NCI-H1105 (cell line): ENCODE measurements at regions not wholly inside any gene's neighbourhood (a gene's known extent, or its start where the extent isn't known, plus 50 kb on each side); places are given as distances from the start of the nearest gene placed in this dataset.

Experiments used
- DNase-seq: peaks from one replicate; lab custom pipeline; 2025; lab: John Stamatoyannopoulos, UW

DNA sequence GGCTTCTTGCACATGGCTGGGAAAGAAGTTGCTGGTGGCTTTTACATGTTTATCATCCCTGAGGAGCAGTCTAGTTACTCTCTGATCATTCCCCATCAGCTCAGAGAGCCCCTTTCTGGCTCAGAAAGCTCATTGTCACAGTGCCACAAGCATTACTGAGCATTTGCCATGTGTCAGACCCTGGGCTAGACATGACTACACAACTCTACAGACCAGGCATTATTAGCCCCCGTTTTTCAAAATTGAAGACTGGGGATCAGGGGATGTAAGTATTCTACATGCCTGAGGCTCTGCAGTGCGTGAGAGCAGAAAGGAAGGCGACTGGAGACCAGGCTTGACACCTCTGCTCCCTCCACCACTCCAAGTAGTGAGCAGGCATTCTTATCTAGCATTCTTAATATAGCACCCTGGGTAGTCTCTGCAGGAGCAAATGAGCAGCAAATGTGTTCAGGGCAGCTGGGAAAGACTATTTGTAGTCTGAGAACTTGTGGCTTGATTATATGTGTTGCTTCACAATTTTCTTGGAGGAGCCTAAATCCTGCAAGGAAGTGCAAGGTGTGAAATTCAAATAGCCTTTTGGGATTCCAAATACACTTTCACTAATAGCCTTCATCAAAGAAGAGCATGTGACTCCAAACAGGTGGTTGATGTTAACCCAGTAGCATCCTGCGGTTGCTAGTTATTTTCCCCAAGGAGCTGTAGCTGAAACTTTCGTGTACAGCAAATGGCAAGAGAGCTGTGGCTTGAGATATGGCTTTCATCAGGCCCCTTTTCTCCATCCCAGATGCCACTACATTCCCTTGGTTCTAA lies 143.2 kb downstream of the DDX1 start:
- DNase-seq, result no peak

DNA sequence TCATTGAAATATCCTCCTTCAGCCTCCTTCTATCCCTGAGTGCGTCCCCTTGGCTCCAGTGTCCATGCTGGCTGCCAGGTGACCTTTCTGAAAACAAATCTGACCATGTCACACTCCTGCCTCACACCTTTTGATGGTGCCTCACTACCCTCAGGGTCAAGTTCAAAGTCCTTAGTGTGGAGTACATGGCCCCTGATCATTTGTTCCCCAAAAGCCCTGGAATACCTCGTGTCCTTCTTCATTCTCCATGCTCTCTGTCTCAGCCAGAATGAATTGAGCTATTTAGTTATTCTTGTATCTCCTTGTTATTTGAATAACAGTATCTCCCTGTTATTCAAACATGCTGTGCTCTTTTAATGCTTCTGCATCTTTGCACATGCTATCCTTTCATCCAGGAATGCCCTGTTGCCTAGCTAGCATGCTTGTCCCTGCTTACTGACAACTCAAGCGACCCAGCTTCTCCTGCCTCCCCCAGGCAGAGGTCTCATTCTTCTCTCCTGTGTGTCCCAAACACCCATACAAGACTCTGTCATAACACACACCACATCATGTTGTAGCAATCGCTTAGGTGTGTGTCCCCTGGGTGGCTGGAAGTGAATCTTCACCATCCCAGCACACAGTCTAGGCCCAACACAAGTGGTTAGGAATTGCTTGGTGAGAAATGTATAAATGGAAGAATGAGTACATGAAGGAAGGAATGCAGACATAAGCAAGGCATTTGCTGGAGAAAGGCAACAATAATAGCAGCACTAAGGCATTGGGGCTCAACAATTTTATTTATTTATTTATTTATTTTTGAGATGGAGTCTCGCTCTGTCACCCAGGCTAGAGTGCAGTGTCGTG lies 144.0 kb downstream of the DDX1 start:
- no peak for DNase-seq

DNA sequence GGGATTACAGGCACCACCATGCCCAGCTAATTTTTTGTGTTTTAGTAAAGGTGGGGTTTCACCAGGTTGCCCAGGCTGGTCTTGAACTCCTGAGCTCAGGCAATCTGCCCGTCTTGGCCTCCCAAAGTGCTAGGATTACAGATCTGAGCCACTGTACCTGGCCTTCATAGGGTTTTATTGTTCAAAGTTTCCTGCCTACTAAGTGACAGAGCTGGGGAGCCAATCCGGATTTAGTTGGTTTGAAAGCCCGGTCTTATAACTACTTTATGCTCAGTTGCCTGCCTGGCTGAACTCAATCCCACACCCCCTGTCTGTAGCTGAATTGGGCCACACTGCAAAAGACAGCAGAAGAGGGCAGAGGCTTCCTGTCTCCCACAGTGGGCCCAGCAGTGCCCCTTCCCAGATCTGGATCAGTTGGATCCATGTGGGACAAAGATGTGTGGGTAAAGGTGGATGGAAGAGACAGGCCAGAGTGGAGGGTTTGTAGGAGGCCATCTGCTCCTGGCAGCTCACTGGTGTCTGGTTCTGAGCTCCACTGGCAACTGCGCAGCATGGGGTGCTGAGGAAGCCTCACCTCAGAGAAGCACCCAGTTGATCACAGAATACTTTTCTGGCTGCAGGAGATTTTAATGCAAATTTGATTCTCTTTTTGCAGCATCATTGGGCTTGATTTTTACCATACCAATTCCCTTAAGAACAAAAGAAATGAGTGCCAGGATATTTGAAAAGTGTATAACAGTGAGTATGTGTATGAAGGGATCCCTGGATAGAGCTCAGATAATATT lies 144.9 kb downstream of the DDX1 start:
- no peak for DNase-seq

DNA sequence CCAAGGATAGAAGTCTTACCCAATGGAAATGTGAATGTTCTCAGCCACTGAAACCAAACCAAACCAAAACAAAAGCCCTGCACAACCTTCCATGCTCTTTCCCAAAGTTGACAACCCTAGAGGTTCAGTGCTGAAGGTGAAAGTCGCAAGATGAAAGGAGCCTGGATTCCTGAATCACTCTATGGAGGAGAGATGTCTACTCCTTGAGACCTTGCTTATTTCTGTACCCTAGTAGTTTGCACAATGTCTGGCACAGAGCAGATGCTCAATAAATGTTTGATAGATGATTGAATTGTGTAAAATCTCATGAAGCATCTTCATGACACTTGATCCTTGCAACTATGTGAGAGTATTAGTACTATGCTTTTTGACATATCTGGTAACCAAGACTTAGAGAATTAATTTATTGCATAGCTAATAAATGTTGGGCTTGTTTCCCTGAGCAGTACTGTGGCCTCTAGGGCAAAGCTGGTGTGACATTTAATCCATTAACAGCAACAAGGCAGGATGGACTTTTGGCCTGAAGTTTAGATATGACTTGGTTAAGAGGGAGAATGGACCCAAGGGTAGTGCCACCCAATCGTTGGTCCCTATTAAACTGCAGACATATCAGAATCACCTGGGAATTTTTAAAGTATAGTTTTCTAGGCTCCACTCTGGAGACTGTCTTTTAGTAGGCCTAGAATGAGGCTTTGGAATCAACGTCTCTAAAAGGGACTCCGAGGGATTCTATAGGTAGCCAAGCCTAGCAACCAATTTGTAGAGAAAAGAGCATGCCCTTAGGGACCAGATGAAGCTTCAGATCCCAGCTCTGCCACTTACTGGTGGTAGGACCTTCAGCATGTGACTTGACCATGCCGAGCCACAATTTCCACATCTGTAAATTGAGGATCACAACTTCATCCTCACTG lies 145.9 kb downstream of the DDX1 start:
- no peak for DNase-seq

DNA sequence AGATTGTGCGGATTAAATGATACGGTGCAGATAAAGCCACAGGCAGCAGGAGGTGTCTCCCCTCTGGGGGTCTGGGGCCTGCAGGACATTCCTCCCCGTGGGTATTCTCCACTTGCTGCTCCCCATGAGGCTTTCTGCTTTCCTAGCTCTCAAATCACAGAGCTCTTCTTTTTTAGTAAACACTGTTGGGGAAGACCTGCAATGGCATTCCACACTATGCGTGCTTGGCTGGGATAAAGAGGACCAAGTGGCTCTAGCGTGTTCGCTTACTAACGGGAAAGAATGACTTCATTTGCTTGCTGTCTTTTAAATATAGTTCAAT lies 146.5 kb downstream of the DDX1 start:
- no peak for DNase-seq

DNA sequence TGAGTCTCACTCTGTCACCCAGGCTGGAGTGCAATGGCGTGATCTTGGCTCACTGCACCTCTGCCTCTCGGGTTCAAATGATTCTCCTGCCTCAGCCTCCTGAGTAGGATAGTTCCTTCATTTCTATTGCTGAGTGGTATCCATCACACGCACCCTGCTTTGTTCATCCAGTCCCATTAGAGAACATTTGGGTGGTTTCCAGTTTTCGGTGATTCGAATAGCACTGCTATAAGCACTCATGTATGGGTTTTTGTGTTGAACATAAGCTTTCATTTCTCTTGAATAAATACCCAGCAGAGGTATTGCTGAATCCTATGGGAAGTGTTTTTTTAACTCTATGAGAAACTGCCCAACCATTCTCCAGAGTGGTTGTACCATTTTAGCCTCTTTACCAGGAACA lies 147.3 kb downstream of the DDX1 start:
- no peak for DNase-seq

DNA sequence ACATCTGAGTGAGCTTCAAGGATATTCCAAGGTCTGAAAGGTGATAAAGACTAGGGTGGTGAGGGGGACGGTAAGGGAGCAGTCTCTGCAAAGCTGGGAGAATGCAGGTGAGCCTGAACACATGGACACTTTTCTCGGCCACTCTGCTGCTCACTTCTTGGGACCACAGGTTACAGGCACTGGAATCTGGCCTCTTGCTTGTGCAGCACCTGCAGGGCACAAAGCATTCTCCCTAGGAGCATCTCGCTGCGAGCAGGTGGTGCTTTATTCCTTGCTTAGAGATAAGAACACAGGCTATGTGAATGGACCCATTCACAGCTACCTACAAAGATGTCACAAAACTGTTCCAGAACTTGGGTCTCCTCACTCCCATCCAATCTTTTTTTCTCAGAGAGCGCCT lies 153.2 kb downstream of the DDX1 start:
- no peak for DNase-seq

DNA sequence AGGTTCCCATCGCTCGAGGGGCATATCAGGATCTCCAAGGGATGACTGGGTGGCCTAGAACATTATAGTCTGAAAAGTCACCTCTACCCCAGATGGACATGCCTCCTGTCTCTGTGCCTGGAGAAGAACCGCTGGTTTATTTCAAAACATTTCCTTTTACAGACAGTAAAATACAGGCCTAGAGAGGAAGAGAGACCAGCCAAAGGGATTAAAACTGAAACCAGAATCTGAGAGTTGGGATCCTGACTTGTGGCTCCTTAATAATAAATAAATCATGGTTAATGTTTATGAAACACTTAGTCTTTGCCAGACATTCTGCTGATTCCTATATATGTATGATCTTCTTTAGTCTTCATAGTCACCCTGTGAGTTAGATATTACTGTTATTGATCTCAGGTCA lies 153.7 kb downstream of the DDX1 start:
- DNase-seq, result no peak

DNA sequence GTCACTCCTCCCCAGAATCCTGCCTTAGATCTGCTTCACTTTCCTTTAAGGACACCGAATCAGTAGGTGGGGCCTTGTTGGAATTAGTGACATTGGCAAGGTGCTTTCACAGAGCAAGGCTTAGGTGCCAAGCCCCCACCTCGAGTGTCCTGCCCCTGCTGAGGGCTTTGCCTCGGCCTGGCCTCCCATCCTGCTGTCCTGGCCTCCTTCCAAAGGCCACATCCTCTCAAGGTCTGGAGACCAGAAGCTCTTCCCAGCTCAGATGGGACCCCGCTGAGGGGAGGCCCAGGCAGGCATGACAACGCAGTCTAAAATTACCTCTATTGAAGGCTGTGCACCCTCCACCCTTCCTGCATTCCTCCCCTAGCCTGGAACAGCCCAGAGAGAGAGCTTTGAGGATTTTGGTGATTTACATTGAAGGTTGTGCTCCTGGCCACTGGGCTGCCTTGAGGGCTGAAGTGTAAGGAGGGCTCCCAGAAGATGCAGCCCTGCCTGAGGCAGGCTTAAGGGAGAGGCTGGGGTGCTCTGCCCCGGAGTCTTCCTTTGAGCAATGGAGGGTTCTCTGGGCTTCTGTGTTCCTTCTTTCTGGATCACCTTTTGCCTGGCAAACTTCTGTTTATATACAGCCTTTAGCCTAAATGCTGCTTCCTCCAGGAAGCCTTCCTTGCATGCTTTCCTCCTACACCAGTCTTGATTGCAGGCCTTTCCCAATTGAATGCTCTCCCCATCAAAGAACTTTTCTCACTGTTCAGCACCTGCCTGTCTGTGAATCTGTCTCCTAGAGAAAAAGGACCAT lies 154.4 kb downstream of the DDX1 start:
- DNase-seq, result no peak

DNA sequence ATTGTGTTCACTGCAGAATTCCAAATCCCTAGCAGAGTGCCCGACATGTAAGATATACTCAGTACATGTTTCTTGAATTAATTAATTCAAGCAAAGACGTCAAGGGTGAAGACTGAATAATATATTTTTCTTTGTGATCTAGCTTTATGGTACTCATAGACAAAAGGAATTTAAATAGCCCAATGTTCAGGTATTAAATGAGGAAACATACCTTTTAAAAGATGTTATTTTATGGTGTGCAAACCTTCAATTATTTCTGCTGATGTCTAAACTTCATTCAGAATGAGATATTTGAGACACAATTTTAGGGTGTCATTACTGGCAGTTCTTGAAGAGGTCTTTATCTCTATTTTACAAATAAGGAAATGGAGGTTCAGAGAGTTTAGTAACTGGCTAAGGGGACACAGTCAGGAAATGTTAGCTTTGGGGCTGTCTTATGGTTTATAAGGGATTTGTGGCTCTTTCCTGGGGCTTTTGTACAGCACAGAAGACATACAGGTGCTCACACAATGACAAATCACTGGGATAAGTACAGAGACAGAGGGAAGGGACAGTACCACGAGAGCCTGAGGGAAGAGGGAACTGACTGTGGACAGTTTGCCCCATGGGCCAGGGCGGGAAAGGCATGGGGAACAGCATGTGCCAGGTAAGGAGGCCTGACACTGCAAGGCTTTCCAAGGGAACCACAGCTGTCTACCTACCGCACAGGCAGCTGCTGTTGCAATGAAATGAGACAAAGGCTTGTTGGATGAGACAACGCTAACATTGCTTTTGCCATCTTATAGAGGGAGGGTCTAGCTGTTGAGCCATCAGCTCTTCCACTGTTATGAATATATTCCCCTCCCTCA lies 155.3 kb downstream of the DDX1 start:
- no peak for DNase-seq

DNA sequence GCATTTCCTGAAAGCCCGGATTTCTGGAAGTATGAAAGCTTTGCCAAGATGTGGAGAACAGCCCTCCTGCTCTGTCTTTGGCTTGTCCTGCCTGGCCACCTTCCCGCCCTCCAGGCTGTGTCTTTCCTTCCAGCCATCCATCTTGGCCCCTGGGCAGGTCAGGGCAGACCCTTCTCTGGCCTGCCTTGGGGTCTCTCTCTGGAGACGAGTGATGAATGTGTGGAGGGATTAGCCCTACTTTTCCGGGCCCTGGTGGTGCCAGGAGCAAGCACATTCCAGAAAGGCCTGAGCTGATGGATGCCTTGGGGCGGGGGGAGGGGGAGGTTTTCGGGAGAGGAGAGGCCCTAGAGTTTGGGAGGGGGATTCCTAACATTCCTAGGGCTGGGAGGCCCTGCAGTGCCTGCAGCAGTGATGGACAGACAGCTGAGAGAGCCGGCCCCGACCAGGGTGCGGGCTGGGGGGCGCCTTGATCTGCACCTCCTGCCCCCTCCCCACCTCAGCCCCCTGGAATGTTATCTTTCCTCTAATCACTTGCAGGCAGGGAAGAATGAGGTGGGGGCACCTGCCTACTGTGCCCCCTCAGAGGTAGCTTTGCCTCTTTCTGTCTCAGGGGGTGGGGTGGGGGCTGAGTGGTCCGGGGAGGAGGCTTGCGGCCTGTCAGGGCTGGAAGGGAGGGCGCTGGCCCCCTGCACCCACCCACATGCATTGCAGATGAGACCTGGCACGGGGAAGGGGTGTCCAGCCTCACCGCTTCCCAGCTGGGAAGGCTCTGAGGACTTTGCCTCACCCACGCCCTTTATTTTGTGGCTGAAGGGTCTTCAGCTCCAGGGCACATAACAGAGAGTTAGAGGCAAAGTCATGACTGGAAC lies 156.2 kb downstream of the DDX1 start:
- no peak for DNase-seq

DNA sequence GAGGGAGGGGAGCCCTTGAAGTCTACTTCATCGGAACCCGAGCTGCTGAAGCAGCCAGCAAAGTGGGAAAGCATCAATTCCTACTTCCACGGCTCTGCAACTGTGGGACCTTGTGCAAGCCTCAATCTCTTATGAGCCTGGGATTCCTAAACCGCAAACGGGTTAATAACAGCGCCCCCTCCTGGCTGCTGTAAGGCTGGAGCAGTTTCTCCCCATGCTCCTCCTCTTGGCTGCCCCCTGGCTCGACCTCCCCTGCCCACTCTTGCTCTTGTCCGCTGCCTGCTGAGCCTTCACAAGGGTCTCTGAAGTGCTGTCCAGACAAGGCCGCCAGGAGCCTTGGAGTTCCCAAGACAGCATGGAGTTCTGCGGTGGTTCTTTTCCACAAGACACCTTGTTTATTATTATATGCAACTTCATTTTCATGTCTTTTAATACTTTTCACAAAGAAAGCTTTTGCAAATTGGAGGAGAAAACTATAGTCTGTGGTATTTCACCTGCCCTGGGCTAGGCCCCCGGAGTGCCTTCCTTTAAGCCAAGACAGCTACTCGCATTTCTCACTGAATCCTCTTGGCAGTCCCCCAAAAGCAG lies 157.2 kb downstream of the DDX1 start:
- DNase-seq, result no peak

DNA sequence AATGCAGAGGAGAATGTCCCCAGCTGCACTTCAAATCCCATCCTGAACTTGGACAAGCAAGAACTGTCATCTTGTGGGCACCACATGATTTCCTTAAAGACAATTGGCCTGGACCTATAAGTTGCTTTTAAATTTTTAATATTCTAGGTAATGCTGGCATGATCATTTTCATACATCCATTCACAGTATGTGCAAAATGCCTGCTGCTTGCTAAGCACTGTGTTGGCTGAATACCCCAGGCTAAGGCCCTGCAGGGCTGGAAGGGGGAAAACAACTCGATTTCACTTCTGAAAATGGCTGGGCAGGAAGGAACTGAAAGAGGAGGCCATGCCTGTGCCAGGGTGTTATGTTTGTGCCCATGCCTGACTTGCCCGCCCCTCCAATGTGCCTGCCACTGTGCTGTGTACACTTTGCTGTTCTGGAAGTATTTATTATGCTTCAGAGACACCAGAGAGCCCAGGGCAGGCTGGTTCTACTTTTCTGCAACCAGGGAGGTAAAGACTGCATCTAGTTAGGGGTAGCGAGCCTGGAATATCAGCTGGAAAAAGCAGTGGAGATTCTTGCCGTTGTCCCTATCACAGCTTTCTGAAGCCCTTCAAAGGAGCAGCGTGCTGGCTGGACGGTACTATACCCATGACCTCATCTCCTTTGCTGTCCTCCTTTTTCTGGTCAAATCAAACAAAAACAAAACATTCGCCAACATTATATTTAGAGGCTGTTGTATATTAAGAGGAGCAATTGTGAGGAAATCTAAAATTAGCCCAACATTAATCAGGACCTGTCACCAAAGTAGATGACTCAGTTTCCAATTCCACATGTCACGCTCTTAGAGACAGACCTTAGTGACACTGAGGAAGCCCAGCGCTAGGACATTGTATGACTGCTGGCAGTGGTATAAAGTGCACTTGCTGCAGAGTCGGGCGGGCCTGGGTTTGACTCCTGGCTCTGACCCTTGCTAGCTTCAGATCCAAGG lies 158.1 kb downstream of the DDX1 start:
- DNase-seq, result no peak

DNA sequence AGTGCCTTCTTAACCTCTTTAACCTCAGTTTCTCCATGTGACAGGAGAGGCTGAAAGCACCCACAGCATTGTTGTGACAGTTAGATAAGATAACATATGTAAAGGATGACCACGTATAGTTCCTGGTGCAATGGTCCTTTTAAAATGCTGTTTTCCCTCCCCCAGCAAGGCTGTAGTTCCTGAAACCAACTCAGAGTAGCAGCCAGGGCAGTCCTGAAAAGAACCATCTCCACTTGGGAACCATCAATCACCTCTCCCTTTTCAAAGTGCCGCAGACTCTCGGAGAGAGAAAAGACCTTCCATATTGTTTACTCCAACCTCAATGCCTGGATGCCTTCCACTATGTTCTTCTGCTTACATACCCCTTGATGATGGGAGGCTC lies 158.8 kb downstream of the DDX1 start:
- no peak for DNase-seq

DNA sequence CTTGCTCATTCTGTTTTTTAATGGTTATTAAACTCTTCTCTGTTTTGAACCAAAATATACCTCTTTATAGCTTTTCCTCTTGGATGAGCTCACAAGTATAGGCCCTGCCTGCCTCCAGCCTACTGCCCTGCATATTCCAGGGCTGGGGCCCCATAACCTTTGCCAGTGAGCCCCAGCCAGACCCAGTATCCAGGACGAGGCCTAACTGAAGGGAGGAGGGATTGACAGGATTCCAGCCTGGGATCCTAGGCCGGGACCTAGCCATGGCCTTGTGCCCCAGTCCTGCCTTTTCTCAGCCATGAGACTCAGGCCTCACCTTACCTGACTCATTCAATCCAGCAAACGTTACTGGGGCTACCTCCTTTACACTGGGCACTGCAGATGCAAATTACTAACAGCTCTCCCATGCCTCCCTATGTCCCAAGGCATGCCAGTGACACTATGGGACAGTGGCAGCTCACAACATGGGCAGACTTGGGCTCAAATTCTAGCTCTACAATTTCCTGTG lies 159.2 kb downstream of the DDX1 start:
- DNase-seq, result no peak

DNA sequence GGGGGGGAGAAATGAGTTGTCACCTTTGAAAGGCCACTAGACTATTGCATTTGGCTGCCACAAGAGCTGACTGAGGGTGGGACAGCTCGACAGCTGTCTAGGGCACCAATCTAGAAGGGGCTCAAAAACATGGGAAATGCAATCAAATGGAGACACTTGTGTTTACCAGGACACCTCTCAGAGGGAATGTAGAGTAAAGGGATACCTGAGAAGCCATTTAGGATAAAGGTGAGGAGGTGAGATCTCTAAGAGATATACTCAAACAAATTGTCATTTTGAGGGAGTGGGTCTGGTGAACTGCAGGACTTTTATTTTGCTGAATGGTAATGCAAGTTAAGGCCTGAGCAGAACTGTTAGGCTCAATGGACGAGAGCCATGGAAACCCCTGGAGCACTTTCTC lies 159.8 kb downstream of the DDX1 start:
- DNase-seq, result no peak

DNA sequence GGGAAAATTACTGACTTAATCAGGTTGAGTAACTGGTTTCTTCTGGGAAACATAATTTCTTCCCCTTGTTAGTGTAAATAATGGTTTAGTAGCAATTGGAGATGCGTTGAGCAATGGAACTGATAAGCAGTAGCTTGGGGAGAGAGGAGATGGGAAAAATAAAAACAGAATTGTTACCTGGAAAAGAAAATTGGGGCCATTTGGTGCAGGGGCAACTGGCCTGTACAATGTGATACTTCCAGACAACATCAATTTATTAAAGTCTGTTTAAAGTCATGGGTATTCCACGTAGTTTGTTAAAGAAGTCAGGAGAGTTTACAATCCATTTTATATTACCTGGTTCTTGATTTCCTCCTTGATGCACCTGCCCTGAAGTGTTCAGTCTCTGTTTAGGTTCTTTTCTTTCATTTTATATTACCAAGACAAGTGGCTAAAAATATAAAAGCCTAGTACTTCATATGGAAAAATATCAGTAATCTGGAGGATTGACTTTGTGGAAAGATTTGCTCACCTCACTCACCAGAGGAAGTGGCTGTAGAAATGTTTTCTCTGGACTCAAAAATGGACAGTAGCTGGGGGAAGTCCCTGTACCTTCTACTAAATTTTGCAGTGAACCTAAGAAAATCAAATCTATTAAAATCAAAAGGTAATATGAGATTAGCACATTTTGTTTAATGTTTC lies 161.0 kb downstream of the DDX1 start:
- DNase-seq, result no peak
